Omental fat pad (tissue), 3 donors: ENCODE measurements at regions not wholly inside any gene's neighbourhood (a gene's known extent, or its start where the extent isn't known, plus 50 kb on each side); places are given as distances from the start of the nearest gene placed in this dataset.

Experiments used
- ATAC-seq: fragments of 150-250 bp; one replicate; pipeline ENCODE4 v1.9.1; 2016; ENCODE audit warnings: mild to moderate bottlenecking, moderate library complexity; ENCODE audit not compliant: low FRiP score
- DNase-seq: peaks from one replicate; pipeline ENCODE4 v3.0.0-alpha.2; 2019; ENCODE audit warnings: low spot score
- TF ChIP-seq, protein P1 (sequence below), 3 donors: fragments of 450-650 bp; IDR thresholded peaks; one replicate each; pipeline ENCODE4 v1.5.1; 2016 to 2017; ENCODE audit warnings: antibody characterized with exemption in 3 of 3, mild to moderate bottlenecking in 3 of 3, moderate library complexity in 2 of 3

- TF ChIP-seq, protein P1, sequence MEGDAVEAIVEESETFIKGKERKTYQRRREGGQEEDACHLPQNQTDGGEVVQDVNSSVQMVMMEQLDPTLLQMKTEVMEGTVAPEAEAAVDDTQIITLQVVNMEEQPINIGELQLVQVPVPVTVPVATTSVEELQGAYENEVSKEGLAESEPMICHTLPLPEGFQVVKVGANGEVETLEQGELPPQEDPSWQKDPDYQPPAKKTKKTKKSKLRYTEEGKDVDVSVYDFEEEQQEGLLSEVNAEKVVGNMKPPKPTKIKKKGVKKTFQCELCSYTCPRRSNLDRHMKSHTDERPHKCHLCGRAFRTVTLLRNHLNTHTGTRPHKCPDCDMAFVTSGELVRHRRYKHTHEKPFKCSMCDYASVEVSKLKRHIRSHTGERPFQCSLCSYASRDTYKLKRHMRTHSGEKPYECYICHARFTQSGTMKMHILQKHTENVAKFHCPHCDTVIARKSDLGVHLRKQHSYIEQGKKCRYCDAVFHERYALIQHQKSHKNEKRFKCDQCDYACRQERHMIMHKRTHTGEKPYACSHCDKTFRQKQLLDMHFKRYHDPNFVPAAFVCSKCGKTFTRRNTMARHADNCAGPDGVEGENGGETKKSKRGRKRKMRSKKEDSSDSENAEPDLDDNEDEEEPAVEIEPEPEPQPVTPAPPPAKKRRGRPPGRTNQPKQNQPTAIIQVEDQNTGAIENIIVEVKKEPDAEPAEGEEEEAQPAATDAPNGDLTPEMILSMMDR (IDR thresholded peaks at IDR 0.05), result no peak
- ATAC-seq (no peak), DNase-seq (no peak)
These were observed 759.9 kb downstream of the SATB2 start for GRCh38 chr2:198697794-198698193.

DNA sequence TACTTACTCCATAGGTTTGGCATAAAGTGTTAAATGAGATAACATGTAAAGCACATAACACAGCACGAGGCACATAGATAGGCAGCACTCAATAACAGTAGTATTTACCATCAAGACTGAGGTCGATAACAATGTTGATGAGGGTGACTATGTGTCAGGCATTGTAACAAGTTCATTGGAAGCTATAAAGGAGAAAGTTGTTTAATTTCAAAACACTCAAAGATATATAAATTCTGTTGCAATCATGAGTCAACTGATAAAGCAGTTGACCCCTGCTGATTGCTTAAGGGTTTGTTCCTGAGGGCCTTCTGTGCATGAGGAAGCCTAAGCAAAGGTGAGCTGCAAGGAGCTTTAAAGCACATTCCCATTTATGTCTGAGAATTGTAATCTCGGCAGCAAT lies 760.5 kb downstream of the SATB2 start:
- ATAC-seq, result no peak
- TF ChIP-seq, protein P1 (IDR thresholded peaks at IDR 0.05), result no peak
- no peak for DNase-seq

- ATAC-seq (no peak), DNase-seq (no peak)
- TF ChIP-seq, protein P1 (IDR thresholded peaks at IDR 0.05), result no peak
These were observed 761.9 kb downstream of the SATB2 start for GRCh38 chr2:198695879-198696278.

DNA sequence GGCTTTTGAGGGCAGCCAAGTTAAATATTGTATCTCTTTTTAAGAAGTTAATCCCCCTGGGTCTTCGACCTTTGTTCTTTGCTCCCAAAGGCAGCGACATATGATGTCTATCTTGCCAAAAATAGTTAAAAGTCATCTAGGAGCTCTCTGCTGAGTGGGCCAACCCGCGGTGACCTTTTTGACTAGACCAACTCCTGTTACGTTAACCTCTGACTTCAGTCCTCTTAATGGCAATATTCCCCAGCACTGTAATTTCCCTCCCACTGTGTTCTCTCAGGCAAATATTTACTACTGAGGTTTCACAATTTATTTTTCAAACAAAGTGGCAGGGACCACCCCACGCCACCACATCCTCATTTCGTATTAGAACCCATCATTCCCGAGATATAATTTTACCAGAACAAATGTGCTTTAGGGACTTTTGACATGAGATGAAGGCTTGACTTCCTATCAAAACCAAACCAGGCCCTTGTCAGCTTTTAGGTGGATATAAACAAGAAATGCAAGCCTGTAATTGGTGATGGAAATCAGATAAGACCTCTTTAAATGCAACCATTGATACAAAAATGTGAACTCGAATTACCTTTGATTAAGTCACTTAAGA lies 764.7 kb downstream of the SATB2 start:
- TF ChIP-seq, protein P1 (IDR thresholded peaks at IDR 0.05), result no peak
- no peak for DNase-seq
- ATAC-seq, result no peak

DNA sequence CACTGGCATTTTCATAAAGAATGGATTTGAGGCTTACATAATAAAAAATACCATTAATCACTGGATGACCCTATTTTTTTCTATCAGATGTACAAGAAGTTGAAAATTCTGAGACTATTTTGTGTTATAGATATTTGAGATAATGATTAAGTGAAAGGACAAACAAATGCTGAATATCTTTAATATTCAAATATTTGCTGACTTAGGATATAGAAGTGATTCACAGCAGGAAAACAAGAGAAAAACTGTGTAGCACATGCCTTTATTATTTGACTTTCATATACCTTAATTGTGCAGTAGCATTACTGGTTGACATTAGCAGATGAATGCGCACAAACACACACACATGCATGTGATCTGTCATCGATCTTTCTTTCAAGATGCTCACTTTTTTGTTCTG lies 766.5 kb downstream of the SATB2 start:
- DNase-seq, result no peak
- TF ChIP-seq, protein P1 (IDR thresholded peaks at IDR 0.05), result no peak
- ATAC-seq, result no peak

DNA sequence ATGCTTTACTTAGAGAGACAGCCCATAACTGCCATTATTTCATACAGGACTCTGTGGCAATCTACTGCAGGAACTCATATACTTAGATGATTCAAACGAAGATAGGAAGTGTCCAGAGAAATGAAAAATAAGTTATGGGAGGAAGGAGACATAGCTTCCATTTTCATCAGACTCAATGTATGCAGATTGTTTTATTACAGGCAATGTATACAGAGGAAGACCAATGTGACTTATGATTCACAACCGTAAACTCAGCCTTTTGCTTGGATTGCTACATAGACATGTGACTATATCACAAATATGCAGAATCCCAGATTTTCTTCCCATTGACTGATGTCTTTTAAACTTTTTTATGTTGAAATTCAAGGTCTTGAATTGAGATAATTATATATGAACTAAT lies 793.4 kb downstream of the SATB2 start:
- TF ChIP-seq, protein P1 (IDR thresholded peaks at IDR 0.05), result no peak
- no peak for DNase-seq
- no peak for ATAC-seq

- ATAC-seq (no peak), DNase-seq (no peak)
- TF ChIP-seq, protein P1 (IDR thresholded peaks at IDR 0.05), result no peak
These were observed 794.8 kb downstream of the SATB2 start for GRCh38 chr2:198662905-198663304.
